ENCODE measurements at regions not wholly inside any gene's neighbourhood (a gene's known extent, or its start where the extent isn't known, plus 50 kb on each side); places are given as distances from the start of the nearest gene placed in this dataset.

DNA sequence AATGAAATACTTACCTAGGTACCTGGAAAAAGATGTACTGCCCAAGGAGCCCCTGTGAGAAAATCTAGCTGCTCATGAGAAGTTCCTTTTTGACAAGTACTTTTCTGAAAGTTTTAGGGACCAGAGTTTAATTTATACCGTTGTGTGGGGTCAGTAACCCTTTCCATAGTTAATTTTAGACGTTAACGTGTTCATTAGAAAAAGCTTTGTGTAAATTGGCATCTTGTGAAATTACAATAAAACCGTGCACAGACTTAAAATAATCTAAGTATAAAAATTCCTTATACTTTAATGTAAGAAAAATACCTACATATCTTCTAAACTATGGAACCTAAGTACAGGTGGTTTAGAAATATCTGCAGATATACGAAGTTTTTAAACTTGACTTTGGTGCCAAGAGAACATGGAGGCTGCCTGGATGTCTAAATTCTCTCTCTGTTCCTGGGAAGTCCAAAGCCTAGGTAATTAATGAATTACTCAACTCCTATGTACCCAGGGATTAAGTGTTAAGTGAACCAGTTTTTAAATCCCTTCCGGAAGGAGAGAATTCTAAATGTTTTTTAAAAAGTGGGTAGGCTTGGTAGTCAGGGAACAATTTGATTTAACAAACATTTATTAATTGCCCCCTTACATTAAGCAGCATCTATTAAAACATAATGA, 50.2 kb upstream of the PDX1 start:
- Histone ChIP-seq H3K9ac (ENCODE audit: low read length) (no peak overlapping the region), H3K36me3 (replicated peaks; ENCODE audit: insufficient read depth, low read length) (no peaks in the 10 kb centered on the region), H3K4me3 (ENCODE audit: low read length) (no peak overlapping the region), H3K9me3 (replicated peaks; ENCODE audit: insufficient read depth, low read length) (no peaks in the 10 kb centered on the region), H4K20me1 (ENCODE audit: insufficient read depth, low read length) (no peaks in the 10 kb centered on the region), H3K79me2 (ENCODE audit: low read length) (no peaks in the 10 kb centered on the region), H3K4me2 (ENCODE audit: low read depth, low read length) (no peak overlapping the region), H3K4me1 (ENCODE audit: low read length) (no peaks in the 10 kb centered on the region), H3K27ac (ENCODE audit: low read length) (no peak overlapping the region), H2AFZ (ENCODE audit: low read length) (no peak overlapping the region), H3F3A (ENCODE audit: insufficient read depth, low read length) (no peaks in the 10 kb centered on the region), H3K27me3 (replicated peaks; ENCODE audit: insufficient read depth, low read length) (no peaks in the 10 kb centered on the region), H3K9me2 (replicated peaks; ENCODE audit: insufficient read depth, low read length) (no peaks in the 10 kb centered on the region)
- no peak for DNase-seq
- no peak for TF ChIP-seq EZH2phosphoT487 (IDR thresholded peaks at IDR 0.05; ENCODE audit: low read length)
- TF ChIP-seq EZH2 (optimal IDR thresholded peaks at IDR 0.05; ENCODE audit: low read depth, low read length), result no peak
- no peak for TF ChIP-seq CTCF (IDR thresholded peaks at IDR 0.05; ENCODE audit: low read length)
